HEK293T (cell line): ENCODE measurements at regions not wholly inside any gene's neighbourhood (a gene's known extent, or its start where the extent isn't known, plus 50 kb on each side); places are given as distances from the start of the nearest gene placed in this dataset.

ENCODE experiments used
- ARNT ChIP-seq: fragments of 450-650 bp; IDR thresholded peaks from 2 replicates; pipeline ENCODE4 v1.6.1; 2017; ENCODE audit warnings: mild to moderate bottlenecking
- BHLHE40 ChIP-seq: fragments of 450-650 bp; IDR thresholded peaks from 2 replicates; pipeline ENCODE4 v1.6.1; 2016; ENCODE audit warnings: mild to moderate bottlenecking, moderate library complexity, borderline replicate concordance
- ELF4 ChIP-seq: fragments of 450-650 bp; IDR thresholded peaks from 2 replicates; pipeline ENCODE4 v1.6.1; 2017; ENCODE audit warnings: antibody characterized with exemption
- FOXA1 ChIP-seq: fragments of 450-650 bp; IDR thresholded peaks from 2 replicates; pipeline ENCODE4 v1.6.1; 2016; ENCODE audit warnings: mild to moderate bottlenecking
- FOXK2 ChIP-seq: fragments of 450-650 bp; IDR thresholded peaks from 2 replicates; pipeline ENCODE4 v1.6.1; 2016; ENCODE audit warnings: mild to moderate bottlenecking
- FOXM1 ChIP-seq: fragments of 450-650 bp; IDR thresholded peaks from 2 replicates; pipeline ENCODE4 v1.6.1; 2017; ENCODE audit warnings: mild to moderate bottlenecking, borderline replicate concordance
- HDGF ChIP-seq: fragments of 450-650 bp; IDR thresholded peaks from 2 replicates; pipeline ENCODE4 v1.6.1; 2017; ENCODE audit warnings: antibody characterized with exemption, borderline replicate concordance
- NFRKB ChIP-seq: fragments of 450-650 bp; IDR thresholded peaks from 2 replicates; pipeline ENCODE4 v1.6.1; 2016; ENCODE audit warnings: mild to moderate bottlenecking, moderate library complexity
- SP1 ChIP-seq: fragments of 450-650 bp; IDR thresholded peaks from 2 replicates; pipeline ENCODE4 v1.6.1; 2017
- SUZ12 ChIP-seq: fragments of 450-650 bp; IDR thresholded peaks from 2 replicates; pipeline ENCODE4 v1.6.1; 2016; ENCODE audit warnings: mild to moderate bottlenecking
- TARDBP ChIP-seq: fragments of 450-650 bp; IDR thresholded peaks from 2 replicates; pipeline ENCODE4 v1.6.1; 2016
- ZNF384 ChIP-seq: fragments of 450-650 bp; IDR thresholded peaks from 2 replicates; pipeline ENCODE4 v1.6.1; 2016
- TF ChIP-seq, protein P1 (sequence below): fragments of 450-650 bp; IDR thresholded peaks from 2 replicates; pipeline ENCODE4 v1.6.1; 2016

DNA sequence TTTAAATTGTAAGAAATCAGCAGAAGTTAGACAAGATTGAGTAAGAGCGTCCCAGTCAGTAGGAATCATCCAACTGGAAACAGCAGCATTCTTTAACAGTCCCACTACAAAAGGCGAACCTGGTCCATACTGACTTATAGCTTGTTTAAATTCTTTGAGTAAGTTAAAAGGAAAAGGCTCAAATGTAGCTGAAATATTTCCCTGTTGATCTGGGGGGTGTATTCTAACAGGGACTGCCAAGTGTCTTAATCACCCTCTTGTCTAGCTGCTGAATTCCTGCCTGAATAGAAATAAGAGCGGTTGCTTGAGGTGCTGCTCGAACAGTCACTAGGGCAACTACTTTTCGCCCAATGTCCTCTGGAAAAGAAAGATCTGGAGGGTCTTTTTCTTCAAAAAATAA lies 56.4 kb upstream of the FMNL2 start:
- TF ChIP-seq FOXM1 (no peak), SUZ12 (no peak), ZNF384 (no peak), SP1 (no peak), ELF4 (no peak), HDGF (no peak), FOXA1 (no peak), ARNT (no peak), NFRKB (no peak), FOXK2 (no peak), BHLHE40 (no peak), TARDBP (no peak)
- TF ChIP-seq, protein P1, sequence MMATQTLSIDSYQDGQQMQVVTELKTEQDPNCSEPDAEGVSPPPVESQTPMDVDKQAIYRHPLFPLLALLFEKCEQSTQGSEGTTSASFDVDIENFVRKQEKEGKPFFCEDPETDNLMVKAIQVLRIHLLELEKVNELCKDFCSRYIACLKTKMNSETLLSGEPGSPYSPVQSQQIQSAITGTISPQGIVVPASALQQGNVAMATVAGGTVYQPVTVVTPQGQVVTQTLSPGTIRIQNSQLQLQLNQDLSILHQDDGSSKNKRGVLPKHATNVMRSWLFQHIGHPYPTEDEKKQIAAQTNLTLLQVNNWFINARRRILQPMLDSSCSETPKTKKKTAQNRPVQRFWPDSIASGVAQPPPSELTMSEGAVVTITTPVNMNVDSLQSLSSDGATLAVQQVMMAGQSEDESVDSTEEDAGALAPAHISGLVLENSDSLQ = no peak
